ENCODE measurements at regions not wholly inside any gene's neighbourhood (a gene's known extent, or its start where the extent isn't known, plus 50 kb on each side); places are given as distances from the start of the nearest gene placed in this dataset.

- H3K27ac Mint-ChIP-seq = no peak overlapping the region
- H3K27me3 Mint-ChIP-seq (ENCODE audit: low read depth) = no peaks in the 10 kb centered on the region
- no peak for DNase-seq (ENCODE audit: low spot score)
- no peaks in the 10 kb centered on the region for H3K36me3 Mint-ChIP-seq (ENCODE audit: low read depth)
- no peak overlapping the region for H3K4me3 Mint-ChIP-seq (ENCODE audit: low read depth)
- no peaks in the 10 kb centered on the region for H3K4me1 Mint-ChIP-seq (ENCODE audit: low read depth)
- intact Hi-C loops (cut with micrococcal nuclease) = no loop called here
- H3K9me3 Mint-ChIP-seq = no peaks in the 10 kb centered on the region
Observed at GRCh38 chr10:130781206-130781605, 530.3 kb downstream of the TCERG1L start.

GRCh38 chr10:130781623-130782022 lies 529.9 kb downstream of the TCERG1L start:
- Mint-ChIP-seq H3K9me3 (no peaks in the 10 kb centered on the region), H3K4me1 (ENCODE audit: low read depth) (no peaks in the 10 kb centered on the region), H3K27me3 (ENCODE audit: low read depth) (no peaks in the 10 kb centered on the region), H3K36me3 (ENCODE audit: low read depth) (no peaks in the 10 kb centered on the region), H3K4me3 (ENCODE audit: low read depth) (no peak overlapping the region), H3K27ac (no peak overlapping the region)
- DNase-seq (ENCODE audit: low spot score) = no peak
- intact Hi-C loops (cut with micrococcal nuclease) = no loop called here

GRCh38 chr10:130782467-130782866 lies 529.1 kb downstream of the TCERG1L start:
- no peaks in the 10 kb centered on the region for H3K9me3 Mint-ChIP-seq
- H3K27me3 Mint-ChIP-seq (ENCODE audit: low read depth) = no peaks in the 10 kb centered on the region
- no peaks in the 10 kb centered on the region for H3K36me3 Mint-ChIP-seq (ENCODE audit: low read depth)
- H3K4me3 Mint-ChIP-seq (ENCODE audit: low read depth) = no peak overlapping the region
- no peak overlapping the region for H3K27ac Mint-ChIP-seq
- no peaks in the 10 kb centered on the region for H3K4me1 Mint-ChIP-seq (ENCODE audit: low read depth)
- intact Hi-C loops (cut with micrococcal nuclease) = no loop called here
- no peak for DNase-seq (ENCODE audit: low spot score)

- no peak overlapping the region for H3K27ac Mint-ChIP-seq
- intact Hi-C loops (cut with micrococcal nuclease) = no loop called here
- no peak overlapping the region for H3K4me3 Mint-ChIP-seq (ENCODE audit: low read depth)
- no peaks in the 10 kb centered on the region for H3K4me1 Mint-ChIP-seq (ENCODE audit: low read depth)
- no peak for DNase-seq (ENCODE audit: low spot score)
- no peaks in the 10 kb centered on the region for H3K27me3 Mint-ChIP-seq (ENCODE audit: low read depth)
- H3K36me3 Mint-ChIP-seq (ENCODE audit: low read depth) = no peaks in the 10 kb centered on the region
- no peaks in the 10 kb centered on the region for H3K9me3 Mint-ChIP-seq
Observed at GRCh38 chr10:130784326-130784725, 527.2 kb downstream of the TCERG1L start.

- intact Hi-C loops (cut with micrococcal nuclease) = no loop called here
Observed at GRCh38 chr10:130786365-130786966, 525.1 kb downstream of the TCERG1L start.

GRCh38 chr10:130787243-130787642 lies 524.3 kb downstream of the TCERG1L start:
- no peaks in the 10 kb centered on the region for H3K27me3 Mint-ChIP-seq (ENCODE audit: low read depth)
- no peak overlapping the region for H3K27ac Mint-ChIP-seq
- intact Hi-C loops (cut with micrococcal nuclease) = no loop called here
- H3K4me1 Mint-ChIP-seq (ENCODE audit: low read depth) = no peaks in the 10 kb centered on the region
- H3K36me3 Mint-ChIP-seq (ENCODE audit: low read depth) = no peaks in the 10 kb centered on the region
- DNase-seq (ENCODE audit: low spot score) = no peak
- H3K4me3 Mint-ChIP-seq (ENCODE audit: low read depth) = no peak overlapping the region
- H3K9me3 Mint-ChIP-seq = no peaks in the 10 kb centered on the region

More at GRCh38 chr10:130786365-130786966, 525.1 kb downstream of the TCERG1L start:
- DNase-seq (ENCODE audit: low spot score) = no peak
- Mint-ChIP-seq H3K27me3 (ENCODE audit: low read depth) (no peaks in the 10 kb centered on the region), H3K9me3 (no peaks in the 10 kb centered on the region), H3K27ac (no peak overlapping the region), H3K36me3 (ENCODE audit: low read depth) (no peaks in the 10 kb centered on the region), H3K4me3 (ENCODE audit: low read depth) (no peak overlapping the region), H3K4me1 (ENCODE audit: low read depth) (no peaks in the 10 kb centered on the region)

GRCh38 chr10:130787821-130788220 lies 523.7 kb downstream of the TCERG1L start:
- H3K9me3 Mint-ChIP-seq = no peaks in the 10 kb centered on the region
- H3K27me3 Mint-ChIP-seq (ENCODE audit: low read depth) = no peaks in the 10 kb centered on the region
- intact Hi-C loops (cut with micrococcal nuclease) = no loop called here
- no peaks in the 10 kb centered on the region for H3K36me3 Mint-ChIP-seq (ENCODE audit: low read depth)
- H3K4me1 Mint-ChIP-seq (ENCODE audit: low read depth) = no peaks in the 10 kb centered on the region
- no peak for DNase-seq (ENCODE audit: low spot score)
- no peak overlapping the region for H3K4me3 Mint-ChIP-seq (ENCODE audit: low read depth)
- no peak overlapping the region for H3K27ac Mint-ChIP-seq

GRCh38 chr10:130790339-130790738 lies 521.2 kb downstream of the TCERG1L start:
- no peaks in the 10 kb centered on the region for H3K27me3 Mint-ChIP-seq (ENCODE audit: low read depth)
- intact Hi-C loops (cut with micrococcal nuclease) = no loop called here

GRCh38 chr10:130792096-130792845 lies 519.2 kb downstream of the TCERG1L start:
- Mint-ChIP-seq H3K27me3 (ENCODE audit: low read depth) (no peaks in the 10 kb centered on the region), H3K27ac (no peak overlapping the region), H3K9me3 (no peaks in the 10 kb centered on the region), H3K36me3 (ENCODE audit: low read depth) (no peaks in the 10 kb centered on the region), H3K4me3 (ENCODE audit: low read depth) (no peak overlapping the region), H3K4me1 (ENCODE audit: low read depth) (no peaks in the 10 kb centered on the region)
- no peak for DNase-seq (ENCODE audit: low spot score)
- intact Hi-C loops (cut with micrococcal nuclease) = no loop called here

More at GRCh38 chr10:130790339-130790738, 521.2 kb downstream of the TCERG1L start:
- Mint-ChIP-seq H3K4me1 (ENCODE audit: low read depth) (no peaks in the 10 kb centered on the region), H3K9me3 (no peaks in the 10 kb centered on the region), H3K27ac (no peak overlapping the region), H3K36me3 (ENCODE audit: low read depth) (no peaks in the 10 kb centered on the region), H3K4me3 (ENCODE audit: low read depth) (no peak overlapping the region)
- DNase-seq (ENCODE audit: low spot score) = no peak

GRCh38 chr10:130795819-130796218 lies 515.7 kb downstream of the TCERG1L start:
- intact Hi-C loops (cut with micrococcal nuclease) = no loop called here
- Mint-ChIP-seq H3K4me1 (ENCODE audit: low read depth) (no peaks in the 10 kb centered on the region), H3K9me3 (no peaks in the 10 kb centered on the region), H3K27me3 (ENCODE audit: low read depth) (no peaks in the 10 kb centered on the region), H3K36me3 (ENCODE audit: low read depth) (no peaks in the 10 kb centered on the region), H3K27ac (no peak overlapping the region), H3K4me3 (ENCODE audit: low read depth) (no peak overlapping the region)
- DNase-seq (ENCODE audit: low spot score) = no peak

GRCh38 chr10:130799532-130799931 lies 512.0 kb downstream of the TCERG1L start:
- Mint-ChIP-seq H3K36me3 (ENCODE audit: low read depth) (no peaks in the 10 kb centered on the region), H3K27me3 (ENCODE audit: low read depth) (no peaks in the 10 kb centered on the region), H3K4me3 (ENCODE audit: low read depth) (no peak overlapping the region), H3K4me1 (ENCODE audit: low read depth) (no peaks in the 10 kb centered on the region), H3K27ac (no peak overlapping the region), H3K9me3 (no peaks in the 10 kb centered on the region)
- DNase-seq (ENCODE audit: low spot score) = no peak
- intact Hi-C loops (cut with micrococcal nuclease) = no loop called here

GRCh38 chr10:130800281-130800680 lies 511.2 kb downstream of the TCERG1L start:
- intact Hi-C loops (cut with micrococcal nuclease) = no loop called here

GRCh38 chr10:130801276-130801675 lies 510.2 kb downstream of the TCERG1L start:
- no peak overlapping the region for H3K27ac Mint-ChIP-seq
- H3K27me3 Mint-ChIP-seq (ENCODE audit: low read depth) = no peaks in the 10 kb centered on the region
- H3K4me3 Mint-ChIP-seq (ENCODE audit: low read depth) = no peak overlapping the region
- no peaks in the 10 kb centered on the region for H3K9me3 Mint-ChIP-seq
- H3K36me3 Mint-ChIP-seq (ENCODE audit: low read depth) = no peaks in the 10 kb centered on the region
- H3K4me1 Mint-ChIP-seq (ENCODE audit: low read depth) = no peaks in the 10 kb centered on the region
- intact Hi-C loops (cut with micrococcal nuclease) = no loop called here
- DNase-seq (ENCODE audit: low spot score) = no peak

More at GRCh38 chr10:130800281-130800680, 511.2 kb downstream of the TCERG1L start:
- Mint-ChIP-seq H3K4me3 (ENCODE audit: low read depth) (no peak overlapping the region), H3K9me3 (no peaks in the 10 kb centered on the region), H3K27ac (no peak overlapping the region), H3K27me3 (ENCODE audit: low read depth) (no peaks in the 10 kb centered on the region), H3K36me3 (ENCODE audit: low read depth) (no peaks in the 10 kb centered on the region), H3K4me1 (ENCODE audit: low read depth) (no peaks in the 10 kb centered on the region)
- no peak for DNase-seq (ENCODE audit: low spot score)
